ENCODE measurements at regions not wholly inside any gene's neighbourhood (a gene's known extent, or its start where the extent isn't known, plus 50 kb on each side); places are given as distances from the start of the nearest gene placed in this dataset.

DNA sequence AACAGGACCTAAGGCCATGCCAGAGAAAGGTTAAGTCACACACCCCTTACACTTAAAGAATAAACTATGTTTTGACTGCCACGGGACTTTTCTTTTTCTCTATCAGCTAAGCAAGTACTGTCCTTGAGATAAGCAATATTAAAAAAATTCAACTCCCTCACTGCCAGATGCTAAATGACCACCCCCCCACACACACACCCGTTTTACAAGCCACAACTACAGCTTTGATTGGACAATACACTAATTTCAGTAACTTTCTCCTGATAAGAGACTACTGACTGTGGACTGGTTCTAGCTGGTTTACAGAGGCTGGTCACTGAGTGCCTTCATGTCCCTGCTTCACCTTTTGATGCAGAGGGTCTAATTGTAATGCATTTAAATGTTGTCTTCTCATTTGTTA lies 63.9 kb upstream of the HOPX start:
- no peak for TF ChIP-seq POLR2A (IDR thresholded peaks at IDR 0.05)
- TF ChIP-seq, protein P1, sequence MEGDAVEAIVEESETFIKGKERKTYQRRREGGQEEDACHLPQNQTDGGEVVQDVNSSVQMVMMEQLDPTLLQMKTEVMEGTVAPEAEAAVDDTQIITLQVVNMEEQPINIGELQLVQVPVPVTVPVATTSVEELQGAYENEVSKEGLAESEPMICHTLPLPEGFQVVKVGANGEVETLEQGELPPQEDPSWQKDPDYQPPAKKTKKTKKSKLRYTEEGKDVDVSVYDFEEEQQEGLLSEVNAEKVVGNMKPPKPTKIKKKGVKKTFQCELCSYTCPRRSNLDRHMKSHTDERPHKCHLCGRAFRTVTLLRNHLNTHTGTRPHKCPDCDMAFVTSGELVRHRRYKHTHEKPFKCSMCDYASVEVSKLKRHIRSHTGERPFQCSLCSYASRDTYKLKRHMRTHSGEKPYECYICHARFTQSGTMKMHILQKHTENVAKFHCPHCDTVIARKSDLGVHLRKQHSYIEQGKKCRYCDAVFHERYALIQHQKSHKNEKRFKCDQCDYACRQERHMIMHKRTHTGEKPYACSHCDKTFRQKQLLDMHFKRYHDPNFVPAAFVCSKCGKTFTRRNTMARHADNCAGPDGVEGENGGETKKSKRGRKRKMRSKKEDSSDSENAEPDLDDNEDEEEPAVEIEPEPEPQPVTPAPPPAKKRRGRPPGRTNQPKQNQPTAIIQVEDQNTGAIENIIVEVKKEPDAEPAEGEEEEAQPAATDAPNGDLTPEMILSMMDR (IDR thresholded peaks at IDR 0.05): no peak

Measured in heart left ventricle (tissue), 13 donors.